ENCODE measurements at regions not wholly inside any gene's neighbourhood (a gene's known extent, or its start where the extent isn't known, plus 50 kb on each side); places are given as distances from the start of the nearest gene placed in this dataset.

DNA sequence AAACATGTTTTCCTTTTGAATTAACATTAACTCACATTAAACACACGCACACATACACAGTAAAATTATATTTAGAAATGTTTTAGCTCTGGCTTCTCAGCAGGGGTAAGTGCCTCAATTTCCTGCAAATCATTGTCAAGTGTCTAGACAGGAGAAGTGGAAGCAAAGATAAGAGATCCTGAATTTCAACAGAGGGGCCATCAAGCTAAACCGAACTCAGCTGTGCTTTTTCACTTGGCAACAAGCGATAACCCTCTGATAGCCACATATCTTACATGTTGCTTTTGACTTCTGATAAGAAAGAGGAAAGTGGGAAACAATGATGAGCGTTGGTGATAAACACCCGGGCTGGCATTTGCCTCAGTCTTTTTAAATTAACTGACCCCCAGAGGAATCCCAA lies 79.7 kb upstream of the SPDL1 start:
- FAIRE-seq (no peak), ATAC-seq (no peak), DNase-seq (ENCODE audit: extremely low read depth in 1 of 4, low spot score in 3 of 4) (no peak)
- CTCF ChIA-PET (ENCODE audit: low intra/inter-chr PET ratio): no interaction called here
- Histone ChIP-seq H3K4me1 (replicated peaks in 1 of 2; ENCODE audit: control insufficient read depth in 2 of 2, insufficient read depth in 2 of 2, low read length in 2 of 2) (no peaks in the 10 kb centered on the region), H3K9ac (ENCODE audit: insufficient read depth in 1 of 2, low read depth in 2 of 2, low read length in 2 of 2) (no peak overlapping the region), H3K27me3 (ENCODE audit: control insufficient read depth in 2 of 2, insufficient read depth in 2 of 2, low read length in 2 of 2) (no peaks in the 10 kb centered on the region), H3K36me3 (ENCODE audit: control insufficient read depth, insufficient read depth, low read length) (no peaks in the 10 kb centered on the region), H2AFZ (ENCODE audit: low read depth, low read length) (no peak overlapping the region), H3K4me2 (ENCODE audit: insufficient read depth, low read length) (no peak overlapping the region), H3K4me3 (no peak overlapping the region), H4K20me1 (replicated peaks; ENCODE audit: control insufficient read depth, insufficient read depth, low read length) (no peaks in the 10 kb centered on the region), H3K27ac (ENCODE audit: extremely low read depth, low read depth, low read length) (no peak overlapping the region), H3K9me3 (replicated peaks; ENCODE audit: control insufficient read depth, insufficient read depth, low read depth, low read length) (no peaks in the 10 kb centered on the region), H3K9me1 (ENCODE audit: control insufficient read depth, insufficient read depth, low read length) (no peaks in the 10 kb centered on the region), H3K79me2 (ENCODE audit: control insufficient read depth, insufficient read depth, low read length) (no peaks in the 10 kb centered on the region)
- POLR2A ChIA-PET: interaction anchor here (0.6 to 0.8 kb wide), 3 partner anchors 9 to 21 kb away, joined by 3 to 4 read pairs (median 3); no protein-coding TSS in a partner anchor
- TF ChIP-seq, protein P1, sequence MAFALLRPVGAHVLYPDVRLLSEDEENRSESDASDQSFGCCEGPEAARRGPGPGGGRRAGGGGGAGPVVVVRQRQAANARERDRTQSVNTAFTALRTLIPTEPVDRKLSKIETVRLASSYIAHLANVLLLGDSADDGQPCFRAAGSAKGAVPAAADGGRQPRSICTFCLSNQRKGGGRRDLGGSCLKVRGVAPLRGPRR (CRISPR knock-in tag; IDR thresholded peaks at IDR 0.05): no peak
- 0 out of 2 replicates have a peak, but pooled peaks have one; percentile 9 for TF ChIP-seq CBFA2T3 (IDR thresholded peaks at IDR 0.05)
- 0% methylated on average over 5 of the region's 5 CpGs for WGBS (ENCODE audit: insufficient coverage, low coverage, missing lambda C conversion rate)
- BruUV-seq (replicated peaks): no TSS peak
- in situ Hi-C loops (cut with MboI) (no loop called here), intact Hi-C loops (cut with micrococcal nuclease) (no loop called here)

DNA sequence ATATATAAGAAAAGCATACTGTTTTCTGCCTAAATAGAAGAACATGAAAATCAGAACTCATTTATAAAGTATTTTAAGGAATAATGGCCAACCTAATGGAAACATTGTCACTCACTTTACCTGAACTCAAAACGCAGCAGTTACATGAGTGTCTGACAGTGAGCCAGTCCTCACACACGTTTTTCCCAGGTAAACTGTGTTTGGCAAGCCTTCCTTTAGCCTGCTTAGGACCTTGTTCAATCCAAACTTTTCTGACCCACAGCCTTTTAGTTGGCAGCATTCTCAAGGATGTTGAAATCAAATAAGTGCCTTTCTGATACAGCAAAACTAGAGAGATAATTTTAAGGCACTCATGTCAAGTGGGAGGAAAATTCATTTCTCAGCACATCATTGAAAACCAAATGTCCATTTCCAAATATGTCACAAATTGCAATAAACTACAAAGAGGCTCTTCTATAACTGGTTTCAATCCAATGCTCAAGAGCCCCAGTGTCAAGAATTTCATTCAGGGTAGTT lies 83.5 kb upstream of the SPDL1 start:
- POLR2A ChIA-PET: interaction anchor here (0.6 kb wide), 1 partner anchor 12 kb away, joined by 3 read pairs; no protein-coding TSS in a partner anchor
- in situ Hi-C loops (cut with MboI): no loop called here
- H3K27ac ChIP-seq (ENCODE audit: extremely low read depth, low read depth, low read length): no peak overlapping the region
- H2AFZ ChIP-seq (ENCODE audit: low read depth, low read length): no peak overlapping the region
- 0% methylated on average over 2 of the region's 2 CpGs for WGBS (ENCODE audit: insufficient coverage, low coverage, missing lambda C conversion rate)
- intact Hi-C loops (cut with micrococcal nuclease): no loop called here
- BruUV-seq (replicated peaks): no TSS peak
- no peak for FAIRE-seq
- CTCF ChIA-PET (ENCODE audit: low intra/inter-chr PET ratio): no interaction called here
- H3K9me3 ChIP-seq (replicated peaks; ENCODE audit: control insufficient read depth, insufficient read depth, low read depth, low read length): no peaks in the 10 kb centered on the region
- no peaks in the 10 kb centered on the region for H4K20me1 ChIP-seq (replicated peaks; ENCODE audit: control insufficient read depth, insufficient read depth, low read length)
- H3K9me1 ChIP-seq (ENCODE audit: control insufficient read depth, insufficient read depth, low read length): no peaks in the 10 kb centered on the region
- no peak overlapping the region for H3K4me2 ChIP-seq (ENCODE audit: insufficient read depth, low read length)
- no peaks in the 10 kb centered on the region for H3K79me2 ChIP-seq (ENCODE audit: control insufficient read depth, insufficient read depth, low read length)
- no peak overlapping the region for H3K9ac ChIP-seq (ENCODE audit: insufficient read depth in 1 of 2, low read depth in 2 of 2, low read length in 2 of 2)
- ATAC-seq: no peak
- H3K4me1 ChIP-seq (replicated peaks in 1 of 2; ENCODE audit: control insufficient read depth in 2 of 2, insufficient read depth in 2 of 2, low read length in 2 of 2): no peaks in the 10 kb centered on the region
- no peaks in the 10 kb centered on the region for H3K36me3 ChIP-seq (ENCODE audit: control insufficient read depth, insufficient read depth, low read length)
- DNase-seq (ENCODE audit: extremely low read depth in 1 of 4, low spot score in 3 of 4): no peak
- H3K27me3 ChIP-seq (ENCODE audit: control insufficient read depth in 2 of 2, insufficient read depth in 2 of 2, low read length in 2 of 2): no peaks in the 10 kb centered on the region
- no peak for TF ChIP-seq MXI1 (IDR thresholded peaks at IDR 0.05; ENCODE audit: low read depth, low read length)
- TF ChIP-seq MAFF (IDR thresholded peaks at IDR 0.05; ENCODE audit: low read length): no peak
- TF ChIP-seq PHB2 (IDR thresholded peaks at IDR 0.05; ENCODE audit: low read depth): no peak
- TF ChIP-seq, protein P2, sequence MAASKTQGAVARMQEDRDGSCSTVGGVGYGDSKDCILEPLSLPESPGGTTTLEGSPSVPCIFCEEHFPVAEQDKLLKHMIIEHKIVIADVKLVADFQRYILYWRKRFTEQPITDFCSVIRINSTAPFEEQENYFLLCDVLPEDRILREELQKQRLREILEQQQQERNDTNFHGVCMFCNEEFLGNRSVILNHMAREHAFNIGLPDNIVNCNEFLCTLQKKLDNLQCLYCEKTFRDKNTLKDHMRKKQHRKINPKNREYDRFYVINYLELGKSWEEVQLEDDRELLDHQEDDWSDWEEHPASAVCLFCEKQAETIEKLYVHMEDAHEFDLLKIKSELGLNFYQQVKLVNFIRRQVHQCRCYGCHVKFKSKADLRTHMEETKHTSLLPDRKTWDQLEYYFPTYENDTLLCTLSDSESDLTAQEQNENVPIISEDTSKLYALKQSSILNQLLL (CRISPR knock-in tag; IDR thresholded peaks at IDR 0.05; ENCODE audit: borderline replicate concordance): no peak
- TF ChIP-seq SRSF7 (optimal IDR thresholded peaks at IDR 0.05; ENCODE audit: low read depth, low read length): no peak
- TF ChIP-seq ZNF282 (CRISPR knock-in tag; IDR thresholded peaks at IDR 0.05): no peak
- no peak for TF ChIP-seq NR3C1 (CRISPR knock-in tag; IDR thresholded peaks at IDR 0.05)
- no peak for TF ChIP-seq FOS (IDR thresholded peaks at IDR 0.05; ENCODE audit: extremely low read depth, insufficient read length)
- TF ChIP-seq GATA2 (CRISPR knock-in tag; IDR thresholded peaks at IDR 0.05): no peak
- no peak for TF ChIP-seq NEUROD1 (IDR thresholded peaks at IDR 0.05; ENCODE audit: borderline replicate concordance, low read depth, low read length, partially characterized antibody)
- no peak for TF ChIP-seq NFE2 (IDR thresholded peaks at IDR 0.05; ENCODE audit: low read depth)
- TF ChIP-seq, protein P3, sequence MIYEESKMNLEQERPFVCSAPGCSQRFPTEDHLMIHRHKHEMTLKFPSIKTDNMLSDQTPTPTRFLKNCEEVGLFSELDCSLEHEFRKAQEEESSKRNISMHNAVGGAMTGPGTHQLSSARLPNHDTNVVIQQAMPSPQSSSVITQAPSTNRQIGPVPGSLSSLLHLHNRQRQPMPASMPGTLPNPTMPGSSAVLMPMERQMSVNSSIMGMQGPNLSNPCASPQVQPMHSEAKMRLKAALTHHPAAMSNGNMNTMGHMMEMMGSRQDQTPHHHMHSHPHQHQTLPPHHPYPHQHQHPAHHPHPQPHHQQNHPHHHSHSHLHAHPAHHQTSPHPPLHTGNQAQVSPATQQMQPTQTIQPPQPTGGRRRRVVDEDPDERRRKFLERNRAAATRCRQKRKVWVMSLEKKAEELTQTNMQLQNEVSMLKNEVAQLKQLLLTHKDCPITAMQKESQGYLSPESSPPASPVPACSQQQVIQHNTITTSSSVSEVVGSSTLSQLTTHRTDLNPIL (CRISPR knock-in tag; IDR thresholded peaks at IDR 0.05): no peak
- TF ChIP-seq BCL6 (CRISPR knock-in tag; IDR thresholded peaks at IDR 0.05): no peak
- no peak overlapping the region for H3K4me3 ChIP-seq

Data from K562 (cell line).